DMS53 treated with DMSO at 0.1 percent for 48 hours (cell line): ENCODE measurements at regions not wholly inside any gene's neighbourhood (a gene's known extent, or its start where the extent isn't known, plus 50 kb on each side); places are given as distances from the start of the nearest gene placed in this dataset.
A peak's percentile ranks its signal among the peaks of the same experiment; 100 is the strongest.

Experiments
- DNase-seq: peaks from one replicate; lab custom pipeline; 2025; ENCODE audit not compliant: unreplicated experiment; lab: John Stamatoyannopoulos, UW

- peak; percentile 37 for DNase-seq
Measured at GRCh38 chr5:124474528-124475215, 271.8 kb downstream of the ZNF608 start.

GRCh38 chr5:124468671-124469411 is 277.6 kb downstream of the ZNF608 start:
- DNase-seq, result no peak

- DNase-seq, result no peak
Measured at GRCh38 chr5:124467745-124468144, 278.7 kb downstream of the ZNF608 start.

GRCh38 chr5:124466011-124466410 is 280.4 kb downstream of the ZNF608 start:
- no peak for DNase-seq

- no peak for DNase-seq
Measured at GRCh38 chr5:124463851-124464250, 282.6 kb downstream of the ZNF608 start.

- no peak for DNase-seq
Measured at GRCh38 chr5:124462751-124463150, 283.7 kb downstream of the ZNF608 start.

GRCh38 chr5:124461941-124462340 is 284.5 kb downstream of the ZNF608 start:
- no peak for DNase-seq

GRCh38 chr5:124461157-124461556 is 285.3 kb downstream of the ZNF608 start:
- no peak for DNase-seq

GRCh38 chr5:124460642-124461041 is 285.8 kb downstream of the ZNF608 start:
- no peak for DNase-seq

GRCh38 chr5:124459984-124460383 is 286.5 kb downstream of the ZNF608 start:
- no peak for DNase-seq

- no peak for DNase-seq
Measured at GRCh38 chr5:124457901-124458300, 288.5 kb downstream of the ZNF608 start.

- DNase-seq, result no peak
Measured at GRCh38 chr5:124457101-124457500, 289.3 kb downstream of the ZNF608 start.

GRCh38 chr5:124456249-124456648 is 290.2 kb downstream of the ZNF608 start:
- DNase-seq, result no peak

GRCh38 chr5:124454081-124454480 is 292.4 kb downstream of the ZNF608 start:
- DNase-seq, result no peak

GRCh38 chr5:124453221-124454051 is 293.0 kb downstream of the ZNF608 start:
- DNase-seq, result no peak

GRCh38 chr5:124452412-124452811 is 294.0 kb downstream of the ZNF608 start:
- no peak for DNase-seq

- DNase-seq, result no peak
Measured at GRCh38 chr5:124451721-124452383, 294.6 kb downstream of the ZNF608 start.

GRCh38 chr5:124446120-124446519 is 300.3 kb downstream of the ZNF608 start:
- DNase-seq, result no peak

- DNase-seq, result no peak
Measured at GRCh38 chr5:124445070-124445619, 301.3 kb downstream of the ZNF608 start.

- DNase-seq, result no peak
Measured at GRCh38 chr5:124444147-124444775, 302.2 kb downstream of the ZNF608 start.
